HEK293 (cell line): ENCODE measurements at regions not wholly inside any gene's neighbourhood (a gene's known extent, or its start where the extent isn't known, plus 50 kb on each side); places are given as distances from the start of the nearest gene placed in this dataset.

Source experiments
- CTCF ChIA-PET: fragments of 350-600 bp; formaldehyde crosslinking; extraction: SDS; loops from one replicate; lab custom pipeline; 2021; ENCODE audit warnings: antibody characterized with exemption; lab: Yijun Ruan, JAX
- POLR2A ChIA-PET: fragments of 300-600 bp; formaldehyde crosslinking; extraction: SDS; loops from one replicate; lab custom pipeline; 2020; ENCODE audit warnings: antibody characterized with exemption, inconsistent platforms; lab: Yijun Ruan, JAX
- H3K27ac ChIP-seq: fragments of 200-500 bp; sonication (Bioruptor generic); 2 replicates; pipeline ENCODE4 v1.5.1; 2014; ENCODE audit warnings: low read depth, low read length, control low read depth, inconsistent platforms; ENCODE audit errors: extremely low read depth
- H3K36me3 ChIP-seq, 2 experiments: fragments of 200-500 bp in 1 of 2; sonication (Bioruptor generic) in 1 of 2; 1 replicate in 1 of 2; 2 replicates in 1 of 2; pipeline ENCODE4 v1.5.1; 2014 to 2017; ENCODE audit warnings: inconsistent platforms in 2 of 2, low read length in 2 of 2; ENCODE audit not compliant: control insufficient read depth in 2 of 2, insufficient read depth in 1 of 2
- H3K4me1 ChIP-seq: fragments of 200-500 bp; sonication (Bioruptor generic); 2 replicates; pipeline ENCODE4 v1.5.1; 2014; ENCODE audit warnings: mild to moderate bottlenecking, low read length, inconsistent platforms; ENCODE audit not compliant: control insufficient read depth, insufficient read depth
- H3K4me3 ChIP-seq: 2 replicates; pipeline ENCODE4 v1.5.1; 2011; ENCODE audit warnings: low read depth, mild to moderate bottlenecking, control low read depth, low read length, moderate library complexity
- H3K9me3 ChIP-seq: fragments of 200-500 bp; sonication (Bioruptor generic); 2 replicates; pipeline ENCODE4 v1.5.1; 2014; ENCODE audit warnings: low read depth, low read length, inconsistent platforms; ENCODE audit not compliant: control insufficient read depth, insufficient read depth
- BCL11A ChIP-seq: fragments of 450-650 bp; formaldehyde crosslinking; IDR thresholded peaks from 2 replicates; pipeline ENCODE4 v1.5.1; 2016; ENCODE audit warnings: low read depth, missing biosample characterization, missing genetic modification characterization
- EGR2 ChIP-seq: fragments of 450-650 bp; formaldehyde crosslinking; IDR thresholded peaks from 2 replicates; pipeline ENCODE4 v1.5.1; 2016; ENCODE audit warnings: low read depth, missing biosample characterization, missing genetic modification characterization
- HOXC10 ChIP-seq: sonication (generic); formaldehyde crosslinking; IDR thresholded peaks from 2 replicates; pipeline ENCODE4 v1.8.1; 2023; ENCODE audit warnings: mild to moderate bottlenecking, missing genetic modification reagents
- MYNN ChIP-seq: fragments of 450-650 bp; formaldehyde crosslinking; IDR thresholded peaks from 2 replicates; pipeline ENCODE4 v1.5.1; 2016; ENCODE audit warnings: missing biosample characterization, missing genetic modification characterization, borderline replicate concordance
- PRDM1 ChIP-seq: fragments of 450-650 bp; formaldehyde crosslinking; IDR thresholded peaks from 2 replicates; pipeline ENCODE4; 2016; ENCODE audit warnings: missing biosample characterization, missing genetic modification characterization
- SCRT2 ChIP-seq: fragments of 450-650 bp; formaldehyde crosslinking; IDR thresholded peaks from 2 replicates; pipeline ENCODE4 v1.5.1; 2016; ENCODE audit warnings: missing biosample characterization, missing genetic modification characterization
- ZBTB11 ChIP-seq: fragments of 450-650 bp; formaldehyde crosslinking; conservative IDR thresholded peaks from 2 replicates; pipeline ENCODE4 v1.5.1; 2016; ENCODE audit warnings: low read depth, missing biosample characterization, missing genetic modification characterization
- ZBTB49 ChIP-seq: fragments of 450-650 bp; formaldehyde crosslinking; IDR thresholded peaks from 2 replicates; pipeline ENCODE4 v1.5.1; 2016; ENCODE audit warnings: missing biosample characterization, missing genetic modification characterization, low read depth
- ZIC2 ChIP-seq: fragments of 450-650 bp; formaldehyde crosslinking; IDR thresholded peaks from 2 replicates; pipeline ENCODE4 v1.5.1; 2016; ENCODE audit warnings: missing biosample characterization, missing genetic modification characterization
- ZNF2 ChIP-seq: fragments of 450-650 bp; formaldehyde crosslinking; IDR thresholded peaks from 2 replicates; pipeline ENCODE4 v1.5.1; 2016; ENCODE audit warnings: missing biosample characterization, missing genetic modification characterization
- ZNF221 ChIP-seq: fragments of 450-650 bp; formaldehyde crosslinking; IDR thresholded peaks from 2 replicates; pipeline ENCODE4 v1.5.1; 2017; ENCODE audit warnings: missing biosample characterization, missing genetic modification characterization, borderline replicate concordance
- ZNF266 ChIP-seq: fragments of 450-650 bp; formaldehyde crosslinking; IDR thresholded peaks from 2 replicates; pipeline ENCODE4 v1.5.1; 2016; ENCODE audit warnings: missing biosample characterization, missing genetic modification characterization, low read depth
- ZNF362 ChIP-seq: fragments of 450-650 bp; formaldehyde crosslinking; IDR thresholded peaks from 2 replicates; pipeline ENCODE4 v1.5.1; 2016; ENCODE audit warnings: missing biosample characterization, missing genetic modification characterization
- ZNF366 ChIP-seq: fragments of 450-650 bp; formaldehyde crosslinking; conservative IDR thresholded peaks from 2 replicates; pipeline ENCODE4 v1.5.1; 2016; ENCODE audit warnings: missing biosample characterization, missing genetic modification characterization
- ZNF449 ChIP-seq: fragments of 450-650 bp; formaldehyde crosslinking; IDR thresholded peaks from 2 replicates; pipeline ENCODE4 v1.5.1; 2017; ENCODE audit warnings: missing biosample characterization, mild to moderate bottlenecking, missing genetic modification characterization, moderate library complexity
- ZNF501 ChIP-seq: fragments of 450-650 bp; formaldehyde crosslinking; IDR thresholded peaks from 2 replicates; pipeline ENCODE4 v1.5.1; 2016; ENCODE audit warnings: missing biosample characterization, missing genetic modification characterization
- ZNF530 ChIP-seq: fragments of 450-650 bp; formaldehyde crosslinking; IDR thresholded peaks from 2 replicates; pipeline ENCODE4 v1.5.1; 2016; ENCODE audit warnings: low read depth, missing biosample characterization, missing genetic modification characterization
- ZNF610 ChIP-seq: fragments of 450-650 bp; formaldehyde crosslinking; IDR thresholded peaks from 2 replicates; pipeline ENCODE4 v1.5.1; 2016; ENCODE audit warnings: missing biosample characterization, missing genetic modification characterization, borderline replicate concordance
- ZNF660 ChIP-seq: fragments of 450-650 bp; IDR thresholded peaks from 2 replicates; pipeline ENCODE4 v1.5.1; 2018; ENCODE audit warnings: missing biosample characterization, mild to moderate bottlenecking, missing genetic modification characterization

GRCh38 chr2:207315131-207315530 lies 149.4 kb upstream of the KLF7 start:
- H3K4me1 ChIP-seq: no peaks in the 10 kb centered on the region
- H3K36me3 ChIP-seq: no peaks in the 10 kb centered on the region
- H3K9me3 ChIP-seq: no peaks in the 10 kb centered on the region
- no peak overlapping the region for H3K27ac ChIP-seq
- ChIA-PET POLR2A (no interaction called here), CTCF (interaction anchor here (1.0 kb wide), 1 partner anchor 15 kb away, joined by 4 read pairs; no protein-coding TSS in a partner anchor)
- no peak overlapping the region for H3K4me3 ChIP-seq
- TF ChIP-seq HOXC10 (CRISPR knock-in tag) (no peak), SCRT2 (tag by site-specific recombination) (peak; percentile 81)

- Histone ChIP-seq H3K27ac (no peak overlapping the region), H3K36me3 (no peaks in the 10 kb centered on the region), H3K4me1 (no peaks in the 10 kb centered on the region), H3K4me3 (no peak overlapping the region), H3K9me3 (no peaks in the 10 kb centered on the region)
- POLR2A ChIA-PET: no interaction called here
- TF ChIP-seq ZIC2 (tag by site-specific recombination) (no peak), ZNF610 (no peak), ZNF2 (tag by site-specific recombination) (no peak), EGR2 (no peak), MYNN (no peak), ZNF266 (tag by site-specific recombination) (no peak), ZNF362 (tag by site-specific recombination) (no peak), BCL11A (no peak), ZBTB49 (tag by site-specific recombination) (no peak), ZNF449 (tag by site-specific recombination) (no peak), ZNF221 (tag by site-specific recombination) (no peak), ZNF366 (tag by site-specific recombination) (no peak), ZNF501 (no peak), ZNF660 (tag by site-specific recombination) (no peak), PRDM1 (tag by site-specific recombination) (no peak), ZBTB11 (tag by site-specific recombination) (no peak), ZNF530 (no peak)
- CTCF ChIA-PET: interaction anchor here (0.6 kb wide), 3 partner anchors 9 to 153 kb away, joined by 3 to 5 read pairs (median 3); no protein-coding TSS in a partner anchor
Measured at GRCh38 chr2:207316484-207316883, 150.7 kb upstream of the KLF7 start.
